Left ventricle myocardium superior (tissue), 1 donor: ENCODE measurements at regions not wholly inside any gene's neighbourhood (a gene's known extent, or its start where the extent isn't known, plus 50 kb on each side); places are given as distances from the start of the nearest gene placed in this dataset.

Experiments
- ATAC-seq: fragments of 200-7000 bp; cut with Tn5 transposase; one replicate; pipeline ENCODE4 v1.9.1; 2020; ENCODE audit warnings: mild to moderate bottlenecking, moderate library complexity
- DNase-seq: peaks from one replicate; pipeline ENCODE4 v3.0.0-alpha.2; 2020
- intact Hi-C: fragments of 100-400 bp; cut with micrococcal nuclease; formaldehyde crosslinking; loops from one replicate; pipeline ENCODE4 v1.11.0; 2022
- donor health status: DM: no; HTN: yes; CAD: no; lungs with severe emphysema.

DNA sequence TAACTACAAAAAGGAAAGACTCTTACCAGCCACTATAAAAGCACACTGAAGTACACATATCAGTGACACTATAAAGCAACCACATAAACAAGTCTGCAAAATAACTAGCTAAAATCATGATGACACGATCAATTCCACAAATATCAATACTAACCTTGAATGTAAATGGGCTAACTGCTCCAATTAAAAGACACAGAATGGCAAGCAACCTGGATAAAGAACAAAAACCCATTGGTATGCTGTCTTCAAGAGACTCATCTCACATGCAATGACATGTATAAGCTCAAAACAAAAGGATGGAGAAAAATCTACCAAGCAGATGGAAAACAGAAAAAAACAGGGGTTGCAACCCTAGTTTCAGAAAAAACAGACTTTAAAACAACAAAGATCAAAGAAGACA is 59.7 kb upstream of the LYPLAL1 start:
- intact Hi-C loops, result no loop called here
- ATAC-seq, result no peak
- no peak for DNase-seq

DNA sequence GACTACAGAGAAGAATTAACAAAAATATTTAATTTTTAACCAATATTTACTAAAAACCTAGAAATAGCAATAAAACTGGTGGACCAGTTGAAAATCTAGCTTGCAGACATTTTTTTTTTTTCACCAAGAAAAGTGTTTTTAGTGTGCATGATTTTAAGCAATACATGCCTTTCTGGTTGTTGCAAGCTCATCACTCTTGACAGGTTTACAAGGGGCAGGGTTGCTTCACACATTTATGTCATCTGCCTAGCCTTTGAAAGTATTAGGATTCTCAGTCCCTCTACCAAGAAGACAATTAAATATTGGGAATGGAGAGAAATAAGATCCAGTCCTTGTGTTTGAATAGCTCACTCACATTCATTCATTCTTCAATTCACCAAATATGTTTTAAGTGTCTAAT is 53.8 kb upstream of the LYPLAL1 start:
- DNase-seq (no peak), ATAC-seq (no peak)
- intact Hi-C loops, result no loop called here

DNA sequence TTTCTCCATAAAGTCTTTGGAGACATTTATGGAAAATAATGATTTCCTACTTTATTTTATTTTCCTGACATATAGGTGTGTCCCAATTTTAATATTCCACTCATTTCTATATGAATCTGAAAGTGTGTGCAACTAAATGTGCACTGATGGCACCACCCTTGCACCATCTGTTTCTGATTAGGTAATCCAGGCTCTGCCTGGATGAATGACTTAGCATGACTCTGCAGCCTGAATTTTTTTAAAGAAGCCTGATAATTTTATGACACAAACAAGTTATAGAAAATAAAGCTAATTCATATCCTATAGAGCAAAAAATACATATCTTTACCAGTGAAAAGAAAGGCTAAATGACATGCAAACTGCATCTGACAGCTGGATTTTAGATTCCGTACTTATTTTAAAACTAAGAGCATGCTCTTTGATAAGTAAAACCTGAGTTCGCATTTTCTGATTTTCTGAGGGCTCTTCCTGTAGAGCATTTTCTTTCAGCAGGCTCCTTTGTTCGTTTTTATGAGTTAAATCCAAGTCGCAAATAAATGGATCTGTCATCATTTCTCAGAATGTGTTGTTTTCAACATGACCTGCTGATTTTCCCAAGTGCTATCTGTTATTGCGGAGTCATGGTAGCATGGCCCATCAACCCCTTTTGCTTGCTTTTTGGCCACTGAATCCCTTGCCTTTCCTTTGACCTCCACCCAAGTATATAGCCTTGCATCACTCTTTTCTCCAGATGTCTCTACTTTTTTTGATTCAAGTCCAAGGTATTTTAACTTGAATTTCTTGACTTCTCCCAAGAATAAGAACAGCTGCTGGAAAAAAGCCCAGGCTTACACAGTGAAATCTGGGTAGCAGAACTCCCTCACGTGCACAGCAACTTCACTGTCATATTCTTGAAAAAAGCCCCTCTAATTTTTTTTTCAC is 52.8 kb upstream of the LYPLAL1 start:
- ATAC-seq (peak; percentile 93), DNase-seq (peak; percentile 17)
- intact Hi-C loops, result no loop called here

DNA sequence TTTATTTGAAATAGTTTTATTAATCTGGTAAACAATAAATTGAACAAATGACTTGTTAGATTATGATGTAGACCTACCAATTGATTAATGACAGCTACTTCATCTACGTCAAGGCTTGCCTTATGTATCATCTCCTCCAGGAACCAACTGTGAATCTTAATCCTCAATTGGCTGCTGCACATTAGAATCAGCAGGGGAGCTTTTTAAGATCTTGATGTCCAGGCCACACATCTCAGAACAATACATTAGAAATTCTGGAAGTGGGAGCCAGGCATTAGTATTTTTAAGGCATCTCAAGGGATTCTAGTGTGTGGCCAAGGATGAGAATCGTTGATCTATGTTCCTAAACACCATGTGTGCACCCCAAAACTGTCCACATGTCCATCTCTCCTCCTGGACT is 52.0 kb upstream of the LYPLAL1 start:
- intact Hi-C loops, result no loop called here
- DNase-seq (no peak), ATAC-seq (no peak)

DNA sequence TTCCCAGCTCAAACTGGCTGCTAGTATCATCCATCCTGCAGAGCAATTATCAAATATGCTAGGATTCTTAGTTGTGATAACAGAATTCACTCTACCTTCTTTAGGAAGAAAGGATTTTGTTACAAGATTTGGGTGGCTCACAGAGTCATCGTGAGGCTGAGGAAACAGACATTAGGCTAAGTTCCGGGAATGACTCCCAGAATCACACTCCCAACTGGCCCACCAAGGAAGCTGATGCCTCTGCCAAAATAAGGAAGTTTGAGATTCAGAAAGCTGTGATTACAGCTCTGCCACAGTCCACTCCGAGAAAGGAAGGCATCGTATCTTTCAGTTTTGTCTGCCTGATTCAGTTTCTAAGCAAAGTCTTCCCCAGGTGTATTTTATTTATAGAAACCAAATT is 50.6 kb upstream of the LYPLAL1 start:
- ATAC-seq (peak; percentile 25), DNase-seq (no peak)
- intact Hi-C loops, result no loop called here
